ENCODE measurements at regions not wholly inside any gene's neighbourhood (a gene's known extent, or its start where the extent isn't known, plus 50 kb on each side); places are given as distances from the start of the nearest gene placed in this dataset.

GRCh38 chr4:125992891-125993290 lies 678.1 kb downstream of the FAT4 start:
- H3K4me1 Mint-ChIP-seq (ENCODE audit: unreplicated experiment), result no peaks in the 10 kb centered on the region
- TF ChIP-seq CTCF (IDR thresholded peaks at IDR 0.05; ENCODE audit: unreplicated experiment), result no peak
- no peak for DNase-seq (ENCODE audit: low spot score)
- no peaks in the 10 kb centered on the region for H3K27me3 Mint-ChIP-seq (ENCODE audit: unreplicated experiment)
- H3K9me3 Mint-ChIP-seq (ENCODE audit: unreplicated experiment), result no peaks in the 10 kb centered on the region
- no peaks in the 10 kb centered on the region for H3K36me3 Mint-ChIP-seq (ENCODE audit: low read depth, unreplicated experiment)
- no peak overlapping the region for H3K4me3 Mint-ChIP-seq (ENCODE audit: unreplicated experiment)
- H3K27ac Mint-ChIP-seq (ENCODE audit: unreplicated experiment), result no peak overlapping the region

- no peak for TF ChIP-seq CTCF (IDR thresholded peaks at IDR 0.05; ENCODE audit: unreplicated experiment)
- Mint-ChIP-seq H3K4me1 (ENCODE audit: unreplicated experiment) (no peaks in the 10 kb centered on the region), H3K27ac (ENCODE audit: unreplicated experiment) (no peak overlapping the region), H3K4me3 (ENCODE audit: unreplicated experiment) (no peak overlapping the region), H3K9me3 (ENCODE audit: unreplicated experiment) (no peaks in the 10 kb centered on the region), H3K27me3 (ENCODE audit: unreplicated experiment) (no peaks in the 10 kb centered on the region), H3K36me3 (ENCODE audit: low read depth, unreplicated experiment) (no peaks in the 10 kb centered on the region)
- no peak for DNase-seq (ENCODE audit: low spot score)
Observed at GRCh38 chr4:125994024-125994423, 679.3 kb downstream of the FAT4 start.

- Mint-ChIP-seq H3K36me3 (ENCODE audit: low read depth, unreplicated experiment) (no peaks in the 10 kb centered on the region), H3K4me1 (ENCODE audit: unreplicated experiment) (no peaks in the 10 kb centered on the region), H3K27me3 (ENCODE audit: unreplicated experiment) (no peaks in the 10 kb centered on the region), H3K27ac (ENCODE audit: unreplicated experiment) (no peak overlapping the region), H3K4me3 (ENCODE audit: unreplicated experiment) (no peak overlapping the region), H3K9me3 (ENCODE audit: unreplicated experiment) (no peaks in the 10 kb centered on the region)
- no peak for DNase-seq (ENCODE audit: low spot score)
- TF ChIP-seq CTCF (IDR thresholded peaks at IDR 0.05; ENCODE audit: unreplicated experiment), result no peak
Observed at GRCh38 chr4:125994430-125994829, 679.7 kb downstream of the FAT4 start.

- H3K27ac Mint-ChIP-seq (ENCODE audit: unreplicated experiment), result no peak overlapping the region
- H3K4me1 Mint-ChIP-seq (ENCODE audit: unreplicated experiment), result peaks cover 2% of the 10 kb centered on the region
- no peaks in the 10 kb centered on the region for H3K36me3 Mint-ChIP-seq (ENCODE audit: low read depth, unreplicated experiment)
- H3K27me3 Mint-ChIP-seq (ENCODE audit: unreplicated experiment), result no peaks in the 10 kb centered on the region
- no peak for DNase-seq (ENCODE audit: low spot score)
- no peaks in the 10 kb centered on the region for H3K9me3 Mint-ChIP-seq (ENCODE audit: unreplicated experiment)
- no peak overlapping the region for H3K4me3 Mint-ChIP-seq (ENCODE audit: unreplicated experiment)
- TF ChIP-seq CTCF (IDR thresholded peaks at IDR 0.05; ENCODE audit: unreplicated experiment), result no peak
Observed at GRCh38 chr4:126004941-126005340, 690.2 kb downstream of the FAT4 start.

- Mint-ChIP-seq H3K4me3 (ENCODE audit: unreplicated experiment) (no peak overlapping the region), H3K27me3 (ENCODE audit: unreplicated experiment) (no peaks in the 10 kb centered on the region), H3K27ac (ENCODE audit: unreplicated experiment) (no peak overlapping the region), H3K36me3 (ENCODE audit: low read depth, unreplicated experiment) (no peaks in the 10 kb centered on the region), H3K9me3 (ENCODE audit: unreplicated experiment) (no peaks in the 10 kb centered on the region), H3K4me1 (ENCODE audit: unreplicated experiment) (peaks cover 2% of the 10 kb centered on the region)
- no peak for TF ChIP-seq CTCF (IDR thresholded peaks at IDR 0.05; ENCODE audit: unreplicated experiment)
- no peak for DNase-seq (ENCODE audit: low spot score)
Observed at GRCh38 chr4:126007142-126007541, 692.4 kb downstream of the FAT4 start.
